ENCODE measurements at regions not wholly inside any gene's neighbourhood (a gene's known extent, or its start where the extent isn't known, plus 50 kb on each side); places are given as distances from the start of the nearest gene placed in this dataset.
"Not testable (repeated sequence)": the region's sequence is repeated elsewhere in the genome, so short reads cannot be mapped to it uniquely, and the experiment has no call there.

GRCh38 chr18:30622104-30622503, 420.4 kb downstream of the DSC3 start:
- DNase-seq, result no peak

- DNase-seq, result no peak
Observed at GRCh38 chr18:30618567-30618966, 424.0 kb downstream of the DSC3 start.

DNA sequence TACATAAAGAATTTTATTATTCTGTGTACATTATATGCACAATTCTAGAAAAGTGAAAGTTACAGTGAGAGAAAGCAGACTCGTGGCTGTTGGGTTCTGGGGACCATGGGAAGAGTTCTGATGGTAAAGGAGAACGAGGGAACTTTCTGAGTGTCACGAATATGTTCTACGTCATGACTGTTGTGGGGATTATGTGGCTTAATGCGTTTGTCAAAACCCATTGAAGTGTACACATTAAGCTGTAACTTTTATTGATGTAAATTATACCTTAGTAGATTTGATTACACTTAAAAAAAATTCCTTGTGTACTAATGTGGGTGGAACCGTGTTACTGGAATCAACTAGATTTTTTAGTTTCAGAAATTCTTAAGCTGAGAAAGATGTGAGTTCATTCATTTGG, 426.1 kb downstream of the DSC3 start:
- no peak for DNase-seq

DNA sequence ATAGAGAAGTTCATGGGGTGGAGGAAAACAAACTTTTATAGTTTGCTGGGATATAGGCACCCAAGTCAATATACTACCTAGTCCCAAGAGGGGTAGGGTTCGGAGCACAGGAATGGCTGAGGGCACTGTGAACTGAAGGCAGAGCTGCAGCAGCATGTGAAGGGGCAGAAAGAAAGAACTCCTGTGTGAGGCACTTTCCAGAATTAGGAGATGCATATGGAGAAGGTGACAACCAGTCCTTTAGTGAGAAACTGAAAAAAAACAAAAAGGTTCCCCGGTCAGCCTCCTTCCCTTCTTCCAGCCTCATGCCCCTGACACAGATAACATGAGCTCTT, 429.1 kb downstream of the DSC3 start:
- no peak for DNase-seq

- DNase-seq, result no peak
Observed at GRCh38 chr18:30601541-30601940, 441.0 kb downstream of the DSC3 start.

DNA sequence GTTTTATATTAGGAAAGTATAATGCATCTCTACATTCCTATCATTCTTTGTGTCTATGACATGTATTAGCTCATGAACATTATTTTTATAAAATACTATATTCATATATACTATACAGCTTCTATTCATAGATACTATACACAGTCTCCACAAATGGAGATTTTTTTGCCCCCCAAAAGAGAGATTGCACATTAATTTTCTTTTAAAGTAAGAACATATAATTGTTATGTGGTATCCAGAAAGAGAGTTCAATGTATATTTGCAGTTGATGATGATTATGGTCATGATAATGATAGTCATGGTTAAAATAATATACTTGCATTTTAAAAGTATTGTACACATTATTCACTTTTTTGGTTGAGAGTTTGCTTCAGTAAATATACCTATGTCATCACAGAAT, 445.3 kb downstream of the DSC3 start:
- DNase-seq, result no peak

DNA sequence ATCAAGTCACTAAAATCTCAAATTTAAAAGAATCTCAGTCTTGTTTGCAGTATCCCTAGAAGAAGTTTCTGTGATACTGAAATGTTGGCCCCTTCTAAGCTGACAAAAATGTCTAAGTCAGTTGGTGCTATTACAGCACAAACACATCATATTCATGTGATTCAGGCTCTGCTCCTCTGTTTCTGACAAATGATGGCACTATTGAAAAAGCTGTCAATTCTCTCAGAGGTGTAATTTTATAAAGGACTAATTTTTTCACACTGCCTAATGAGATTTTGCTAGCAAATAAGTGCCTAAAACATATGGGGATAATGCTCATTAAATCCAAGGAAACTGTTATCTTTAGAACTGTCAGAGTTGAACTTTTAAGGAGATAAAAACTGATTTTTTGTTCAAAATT, 445.9 kb downstream of the DSC3 start:
- no peak for DNase-seq

DNA sequence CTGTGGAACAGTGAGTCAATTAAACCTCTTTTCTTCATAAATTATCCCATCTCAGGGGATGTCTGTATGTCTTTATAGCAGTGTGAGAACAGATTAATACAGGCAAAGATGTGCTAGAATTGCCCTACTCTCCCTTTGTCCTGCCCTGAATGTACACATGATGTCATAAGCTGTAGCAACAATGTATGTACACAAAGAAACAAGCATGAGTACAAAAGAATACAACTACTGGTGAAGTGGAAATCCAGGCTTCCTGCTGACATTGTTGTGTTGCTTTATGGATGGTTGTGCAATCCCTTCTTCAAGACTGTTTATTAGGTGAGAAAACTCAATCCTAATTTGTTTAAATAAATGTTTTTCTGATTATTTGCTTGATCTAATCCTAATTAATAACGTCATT, 446.6 kb downstream of the DSC3 start:
- no peak for DNase-seq

GRCh38 chr18:30594911-30595310, 447.6 kb downstream of the DSC3 start:
- not testable (repeated sequence) for DNase-seq

GRCh38 chr18:30591462-30591861, 451.1 kb downstream of the DSC3 start:
- no peak for DNase-seq

DNA sequence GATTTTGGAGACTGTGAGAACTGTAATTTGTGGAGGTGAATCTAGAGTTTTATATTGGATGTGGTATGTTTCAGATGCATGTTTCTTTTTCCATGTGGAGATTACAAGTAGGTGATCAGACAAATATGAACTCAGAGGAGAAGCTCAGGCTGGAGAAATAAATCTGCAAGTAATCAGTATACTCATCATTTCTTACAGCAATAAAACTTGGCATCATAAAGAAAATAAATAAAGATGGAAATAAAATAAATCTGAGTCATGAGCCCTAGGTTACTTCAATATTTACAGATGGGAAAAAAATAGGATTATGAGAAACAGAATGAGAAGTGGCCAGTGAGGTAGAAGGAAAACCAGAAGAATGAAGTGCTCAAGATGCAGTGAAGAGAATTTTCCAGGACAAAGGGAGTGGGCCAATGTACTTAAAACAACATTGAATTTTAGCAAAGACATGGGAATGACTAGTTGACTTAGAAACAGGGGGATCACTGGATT, 453.8 kb downstream of the DSC3 start:
- DNase-seq, result no peak

GRCh38 chr18:30583768-30584167, 458.8 kb downstream of the DSC3 start:
- no peak for DNase-seq

DNA sequence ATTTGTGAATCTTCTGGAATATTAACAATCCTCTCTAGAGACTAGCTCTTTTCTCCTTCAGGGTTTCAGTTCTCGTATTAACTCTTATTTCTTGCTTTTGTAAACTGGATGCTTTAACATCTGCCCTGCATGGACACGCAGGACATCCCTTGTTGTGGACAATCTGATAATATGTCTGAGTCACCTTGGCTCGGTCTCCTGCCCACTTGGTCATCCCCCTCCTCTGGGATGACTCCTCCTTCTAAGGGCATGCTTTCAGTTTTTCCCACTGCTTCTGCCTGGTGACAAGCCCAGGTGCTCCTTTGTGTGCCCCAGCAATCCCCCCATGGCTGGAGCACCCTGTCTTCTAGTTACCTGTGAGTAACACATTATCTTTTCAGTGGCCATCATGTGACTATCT, 460.5 kb downstream of the DSC3 start:
- no peak for DNase-seq

GRCh38 chr18:30578707-30579106, 463.8 kb downstream of the DSC3 start:
- no peak for DNase-seq

- no peak for DNase-seq
Observed at GRCh38 chr18:30572214-30572613, 470.3 kb downstream of the DSC3 start.

- no peak for DNase-seq
Observed at GRCh38 chr18:30568333-30568732, 474.2 kb downstream of the DSC3 start.

DNA sequence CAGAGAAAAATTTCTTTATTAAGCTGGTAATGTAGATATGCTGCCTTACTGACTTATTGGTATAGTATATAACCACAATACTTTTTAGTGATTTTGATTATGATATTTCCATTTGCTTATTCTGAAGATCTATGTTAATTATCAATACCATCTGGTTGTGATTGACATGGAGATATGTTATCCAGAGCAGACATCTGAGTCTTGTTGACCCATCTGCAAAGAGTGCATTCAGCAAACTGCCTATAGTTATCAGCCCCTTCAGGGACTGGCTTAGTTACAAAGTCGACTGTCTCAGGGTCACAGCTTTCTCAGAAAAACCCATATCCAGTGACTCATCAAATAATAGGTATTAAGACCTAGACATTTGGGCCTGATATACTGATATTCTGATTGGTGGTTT, 475.7 kb downstream of the DSC3 start:
- no peak for DNase-seq

- no peak for DNase-seq
Observed at GRCh38 chr18:30562231-30562630, 480.3 kb downstream of the DSC3 start.

GRCh38 chr18:30556112-30556511, 486.4 kb downstream of the DSC3 start:
- no peak for DNase-seq

DNA sequence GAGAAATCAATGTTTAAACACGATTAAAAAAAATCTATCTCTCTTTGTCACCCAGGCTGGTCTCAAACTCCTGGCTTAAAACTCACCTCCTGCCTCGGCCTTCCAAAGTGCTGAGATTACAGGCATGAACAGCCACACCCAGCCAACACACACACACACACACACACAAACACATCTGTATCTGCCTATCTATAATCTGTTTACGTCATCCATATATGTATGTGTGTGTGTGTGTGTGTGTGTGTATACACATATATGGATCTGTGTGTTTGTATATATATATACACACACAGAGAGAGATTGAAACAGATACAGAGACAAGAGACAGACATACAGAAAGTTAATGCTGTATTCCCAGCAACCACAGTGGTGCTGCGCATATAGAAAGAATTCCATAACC, 497.1 kb downstream of the DSC3 start:
- no peak for DNase-seq

GRCh38 chr18:30544141-30544540, 498.4 kb downstream of the DSC3 start:
- no peak for DNase-seq

GRCh38 chr18:30533716-30534115, 508.8 kb downstream of the DSC3 start:
- no peak for DNase-seq

DNA sequence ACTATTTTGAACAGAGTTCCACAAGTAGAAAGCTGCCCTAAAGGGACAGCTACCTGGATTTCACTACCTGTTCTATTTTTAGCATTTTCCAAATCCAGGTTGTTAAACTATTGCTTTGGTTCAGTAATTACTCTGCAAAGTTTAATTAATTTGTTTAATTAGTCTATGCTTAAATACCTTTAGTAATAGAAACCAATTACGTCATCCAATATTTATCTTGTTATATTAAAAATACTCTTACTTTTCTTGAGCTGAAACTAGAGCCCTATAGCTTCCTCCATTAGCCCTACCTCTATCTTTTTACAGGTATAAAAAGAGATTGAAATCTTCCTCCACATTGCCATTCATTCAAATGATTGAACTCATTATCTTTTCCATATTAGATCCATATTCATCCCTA, 514.6 kb downstream of the DSC3 start:
- DNase-seq, result no peak

DNA sequence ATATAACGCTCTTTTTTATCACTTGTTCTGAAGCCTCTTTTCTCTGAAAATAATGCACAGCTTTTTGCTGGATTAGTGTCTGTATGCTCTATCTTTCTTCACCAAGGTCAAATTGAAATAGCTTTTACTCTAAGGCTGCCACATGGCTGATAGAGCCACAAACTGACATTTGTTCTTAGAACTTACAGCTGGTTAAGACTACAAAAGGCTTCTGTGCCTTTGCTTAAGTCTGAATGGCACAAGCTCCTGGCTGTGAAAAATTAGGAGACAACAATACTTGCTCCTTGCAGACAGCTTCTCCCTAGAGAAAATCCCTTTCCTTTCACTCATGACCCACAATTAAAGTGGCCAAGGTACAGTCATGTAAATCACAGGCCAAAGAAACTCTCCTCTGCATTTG, 515.3 kb downstream of the DSC3 start:
- no peak for DNase-seq

DNA sequence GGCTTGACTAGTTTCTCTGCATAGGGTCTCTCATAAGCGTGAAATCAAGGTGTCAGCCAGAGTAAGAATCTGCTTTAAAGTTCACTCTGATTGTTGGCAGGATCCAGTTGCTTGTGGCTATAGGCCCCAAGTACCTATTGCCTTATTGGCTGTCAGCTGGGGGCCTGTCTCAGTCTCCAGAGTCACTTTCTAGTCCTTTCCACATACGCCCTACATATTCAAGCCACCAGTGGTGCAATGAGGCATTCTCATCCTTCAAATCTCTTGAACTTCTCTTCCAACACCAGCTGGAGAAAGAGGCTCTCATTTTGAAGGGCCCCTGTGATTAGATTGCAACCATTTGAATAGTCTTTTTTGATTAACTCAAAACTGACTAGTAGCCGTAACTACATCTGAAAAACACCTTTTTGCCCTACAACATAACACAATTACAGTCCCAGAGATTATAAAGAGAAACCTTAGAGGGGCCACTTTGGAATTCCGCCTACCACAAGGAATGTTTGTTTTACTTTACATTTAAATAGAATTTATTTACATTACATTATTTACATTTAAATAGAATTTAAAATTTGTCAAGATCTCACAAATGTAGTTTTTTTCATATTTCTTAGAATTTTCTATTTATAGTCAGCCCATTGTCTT, 520.1 kb downstream of the DSC3 start:
- DNase-seq, result no peak

GRCh38 chr18:30514059-30514458, 528.5 kb downstream of the DSC3 start:
- no peak for DNase-seq

Measured in CD4-positive, alpha-beta T cell treated with Interleukin-4 for 1 hour (primary cell).